Caki2 (cell line): ENCODE measurements at regions not wholly inside any gene's neighbourhood (a gene's known extent, or its start where the extent isn't known, plus 50 kb on each side); places are given as distances from the start of the nearest gene placed in this dataset.

Experiments
- DNase-seq: peaks from one replicate; pipeline ENCODE4 v3.0.0-alpha.2; 2015; ENCODE audit warnings: low read depth
- in situ Hi-C: cut with HindIII; loops from 2 replicates; pipeline ENCODE4 v1.10.0; 2016; ENCODE audit warnings: low sequenced_read_pairs, low pct_unique_long_range_greater_than_20kb, mixed read lengths

DNA sequence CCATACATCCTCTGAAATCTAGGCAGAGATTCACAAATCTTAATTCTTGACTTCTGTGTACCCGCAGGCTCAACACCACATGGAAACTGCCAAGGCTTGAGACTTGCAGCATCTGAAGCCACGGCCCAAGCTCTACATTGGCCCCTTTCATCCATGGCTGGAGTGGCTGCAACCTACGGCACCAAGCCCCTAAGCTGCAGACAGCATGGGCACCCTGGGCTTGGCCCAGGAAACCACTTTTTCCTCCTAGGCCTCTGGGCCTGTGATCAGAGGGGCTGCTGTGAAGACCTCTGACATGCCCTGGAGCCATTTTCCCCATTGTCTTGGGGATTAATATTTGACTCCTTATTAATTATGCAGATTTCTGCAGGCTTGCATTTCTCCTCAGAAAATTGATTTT lies 457.9 kb downstream of the GRIA2 start:
- in situ Hi-C loops = no loop called here
- DNase-seq = no peak

GRCh38 chr4:157674699-157675098 lies 454.2 kb downstream of the GRIA2 start:
- in situ Hi-C loops = no loop called here
- DNase-seq = no peak

DNA sequence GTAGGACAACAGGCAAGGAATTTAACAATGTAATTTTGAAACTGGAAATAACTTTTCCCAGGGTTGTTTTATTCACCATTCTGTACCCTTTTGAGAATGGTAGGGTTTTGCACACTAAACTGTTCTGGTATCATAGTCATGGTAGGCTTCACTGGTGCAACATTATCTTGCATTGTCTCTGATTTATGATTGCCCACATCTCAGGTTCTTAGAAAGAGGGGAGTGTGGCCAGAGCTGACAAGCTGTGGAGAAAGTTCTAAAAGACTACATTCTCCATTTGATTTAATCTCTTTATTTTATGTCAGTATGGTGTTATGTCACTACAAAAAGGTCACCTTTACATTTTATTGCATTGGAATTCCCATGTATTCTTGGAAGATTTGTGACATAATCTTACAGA lies 447.3 kb downstream of the GRIA2 start:
- in situ Hi-C loops = no loop called here
- no peak for DNase-seq

GRCh38 chr4:157664726-157665125 lies 444.2 kb downstream of the GRIA2 start:
- in situ Hi-C loops = no loop called here
- peak; percentile 19 for DNase-seq

DNA sequence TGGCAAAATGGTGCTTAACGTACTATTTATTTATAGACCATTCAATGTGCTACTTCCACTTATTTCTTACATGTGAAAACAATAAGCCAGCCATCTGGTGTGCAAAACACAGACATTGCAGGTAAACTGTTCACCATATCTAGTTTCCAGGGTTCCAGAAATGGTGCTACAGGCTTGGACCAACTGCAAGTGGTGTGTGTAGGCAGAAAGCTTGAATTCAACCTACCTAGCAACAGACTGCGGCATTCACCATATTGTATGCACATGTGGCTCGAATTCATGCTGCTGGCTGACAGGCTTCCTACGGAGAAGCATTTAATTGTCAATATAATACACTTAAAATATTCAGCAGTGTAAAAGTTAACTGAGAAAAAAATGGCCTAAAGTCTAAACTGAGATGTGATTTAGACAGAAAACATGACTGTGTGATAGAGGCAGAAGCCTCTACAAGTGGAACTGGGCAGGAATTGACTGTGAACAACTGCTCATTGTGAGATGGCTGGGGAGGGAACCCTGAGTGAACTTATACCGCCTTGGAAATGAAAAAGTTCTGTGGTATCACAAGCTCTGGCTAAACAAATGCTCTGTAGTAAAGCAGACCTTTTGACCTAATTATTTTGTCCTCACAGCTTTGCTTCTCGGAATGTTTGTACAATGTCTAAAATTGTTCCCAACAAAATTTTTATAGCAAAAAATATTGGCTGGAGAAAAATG lies 434.7 kb downstream of the GRIA2 start:
- in situ Hi-C loops = no loop called here
- no peak for DNase-seq

GRCh38 chr4:157643257-157643656 lies 422.7 kb downstream of the GRIA2 start:
- in situ Hi-C loops = no loop called here
- DNase-seq = no peak

DNA sequence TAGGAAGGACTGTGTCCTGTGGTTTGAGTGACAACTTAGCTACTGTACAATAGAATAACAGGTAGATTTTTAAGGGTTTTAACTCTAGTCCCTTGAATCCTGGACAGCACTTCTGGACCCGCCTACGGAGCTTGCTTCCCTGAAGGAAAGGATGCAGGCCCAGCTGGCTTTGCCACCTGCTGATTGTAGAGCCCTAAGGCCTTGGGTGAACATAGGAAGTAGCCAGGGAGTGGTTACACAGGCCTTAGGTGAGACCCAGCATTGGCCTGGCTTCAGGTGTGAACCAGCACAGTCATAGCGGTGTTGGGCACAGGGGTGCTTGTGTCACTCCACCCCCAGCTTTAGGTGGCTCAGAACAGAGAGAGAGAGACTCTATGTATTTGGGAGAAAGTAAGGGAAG lies 413.5 kb downstream of the GRIA2 start:
- no peak for DNase-seq
- in situ Hi-C loops = no loop called here

DNA sequence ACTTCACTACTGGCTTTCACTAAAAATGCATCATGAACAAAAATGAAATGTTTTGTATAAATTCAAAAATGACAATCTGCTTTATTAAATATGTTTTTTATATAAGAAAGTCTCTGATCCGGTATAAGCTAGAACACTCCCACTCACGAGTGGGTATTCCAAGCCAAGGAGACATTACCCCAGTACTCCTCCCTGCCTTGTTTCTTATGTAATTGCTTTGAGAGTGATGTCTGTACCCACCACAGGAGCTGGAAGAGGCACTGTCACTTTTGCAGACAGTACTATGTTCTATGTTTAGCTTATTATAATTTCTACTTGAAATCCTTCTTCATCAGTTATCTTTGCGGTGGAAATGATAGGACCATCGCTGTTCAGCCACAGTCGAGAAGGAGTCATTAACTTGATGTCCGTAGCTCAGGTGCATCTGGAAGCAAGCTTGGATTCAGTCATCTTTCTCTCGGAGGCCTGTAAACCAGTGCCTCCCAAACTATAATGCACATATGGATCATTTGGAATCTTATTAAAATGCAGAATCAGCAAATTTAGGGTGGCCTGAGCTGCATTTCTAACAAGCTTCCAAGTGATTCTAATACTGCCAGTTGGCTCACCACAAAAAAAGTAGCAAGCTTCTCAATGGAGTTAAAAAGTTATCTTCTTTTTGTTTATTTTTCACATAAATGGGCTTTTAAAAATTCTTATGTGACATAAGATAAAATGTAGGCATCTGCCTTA lies 396.4 kb downstream of the GRIA2 start:
- in situ Hi-C loops = no loop called here
- no peak for DNase-seq

DNA sequence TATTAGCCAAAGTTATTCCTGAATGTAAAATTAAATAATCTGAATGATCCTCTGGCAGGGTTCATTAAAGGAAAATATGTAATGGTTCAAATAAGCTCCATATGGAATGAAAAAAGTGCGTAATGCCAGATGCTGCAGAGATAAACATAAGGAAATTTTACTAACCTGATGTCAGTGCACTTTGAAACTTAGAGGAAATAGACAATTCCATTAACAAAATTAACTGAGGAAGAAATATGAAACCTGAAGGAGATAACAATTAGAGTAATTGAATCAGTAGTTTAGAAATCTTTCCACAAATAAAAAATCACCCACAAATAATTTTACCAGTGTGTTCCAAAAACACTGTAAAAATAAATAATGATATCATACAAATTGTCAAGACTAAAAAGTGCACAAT lies 387.5 kb downstream of the GRIA2 start:
- in situ Hi-C loops = no loop called here
- no peak for DNase-seq

DNA sequence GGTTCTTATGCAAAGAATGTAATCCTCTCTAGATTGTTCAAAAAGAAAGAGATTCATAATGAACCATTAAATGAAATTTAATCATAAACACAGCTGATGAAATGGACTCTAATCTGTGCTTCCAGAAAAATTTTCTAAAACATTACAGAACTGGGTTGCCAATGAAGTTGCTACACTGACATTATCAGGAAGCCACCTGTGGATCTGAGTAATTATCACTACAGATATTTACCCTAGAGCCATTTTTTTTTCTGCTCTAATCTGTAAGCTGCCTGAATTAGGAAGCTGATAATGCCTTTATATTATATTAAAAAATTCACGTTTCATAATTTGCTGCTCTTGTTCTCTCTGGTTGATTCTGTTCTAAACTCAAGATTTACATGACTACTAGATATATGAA lies 380.1 kb downstream of the GRIA2 start:
- DNase-seq = no peak
- in situ Hi-C loops = no loop called here

- in situ Hi-C loops = no loop called here
- DNase-seq = no peak
Observed at GRCh38 chr4:157591245-157591644, 370.7 kb downstream of the GRIA2 start.

- no peak for DNase-seq
- in situ Hi-C loops = no loop called here
Observed at GRCh38 chr4:157590679-157591078, 370.2 kb downstream of the GRIA2 start.

GRCh38 chr4:157587681-157588423 lies 367.3 kb downstream of the GRIA2 start:
- no peak for DNase-seq
- in situ Hi-C loops = no loop called here

DNA sequence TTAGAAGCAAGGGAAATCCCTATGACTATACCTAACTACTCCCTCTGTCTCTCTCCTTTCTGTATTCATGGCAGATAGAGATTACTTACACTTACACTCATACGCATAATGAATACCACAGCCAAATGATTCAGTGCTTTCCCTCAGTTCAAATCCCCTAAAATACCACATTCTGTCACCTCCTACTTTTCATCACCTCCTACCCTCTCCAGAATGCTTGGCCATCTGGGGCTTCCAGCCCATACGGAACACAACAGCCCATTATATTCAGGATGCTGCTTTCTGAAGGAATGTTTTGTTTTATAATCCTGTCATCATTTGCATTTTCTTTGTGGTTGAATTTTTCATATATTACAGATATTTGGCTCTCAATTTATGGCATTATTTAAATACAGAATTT lies 361.6 kb downstream of the GRIA2 start:
- in situ Hi-C loops = no loop called here

DNA sequence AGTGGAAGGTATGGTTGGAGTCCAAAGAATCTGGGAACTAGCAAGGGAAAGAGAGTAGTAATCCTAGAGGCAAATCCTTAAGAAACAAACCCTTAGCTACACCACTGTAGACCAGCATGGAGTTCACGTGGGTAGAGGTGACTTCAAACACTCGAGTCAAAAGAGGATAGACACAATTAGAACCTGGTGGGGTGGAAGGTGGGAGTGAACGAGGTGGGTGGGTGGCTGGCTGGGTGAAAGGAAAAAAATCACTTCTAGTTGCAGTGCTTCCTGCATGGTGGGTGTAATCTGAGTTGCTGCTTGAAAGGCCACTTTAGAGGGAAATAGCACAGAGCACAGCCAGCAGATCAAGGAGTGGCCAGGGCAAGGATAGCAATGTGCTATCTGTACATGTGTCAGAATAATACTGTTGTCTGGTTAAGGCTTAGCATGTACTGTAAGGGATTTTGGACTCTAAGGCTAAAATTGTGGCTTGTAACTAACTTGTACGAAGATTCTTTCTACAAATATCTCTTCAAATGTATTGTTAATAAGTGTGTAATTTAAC lies 356.2 kb downstream of the GRIA2 start:
- no peak for DNase-seq
- in situ Hi-C loops = no loop called here

More for the DNA sequence above, 361.6 kb downstream of the GRIA2 start:
- no peak for DNase-seq

DNA sequence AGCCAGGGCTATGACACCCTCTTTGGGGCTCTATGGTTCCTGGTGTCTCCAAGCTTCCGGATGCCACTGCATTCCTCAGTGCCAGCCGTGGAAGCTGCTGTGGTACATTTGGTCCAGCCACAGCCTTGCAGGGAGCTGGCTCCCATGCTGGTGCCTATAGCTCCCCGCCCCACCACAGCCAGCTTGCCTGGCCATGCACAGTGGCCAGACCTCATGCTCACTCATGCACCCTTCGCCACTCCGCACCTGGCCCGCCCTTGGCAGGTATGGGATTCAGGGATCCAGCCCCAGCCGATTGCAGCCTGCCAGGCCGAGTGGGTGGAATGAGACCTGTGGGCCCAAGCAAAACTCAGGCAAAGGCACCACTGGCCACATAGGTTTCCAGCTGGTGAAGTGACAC lies 354.8 kb downstream of the GRIA2 start:
- DNase-seq = no peak
- in situ Hi-C loops = no loop called here

DNA sequence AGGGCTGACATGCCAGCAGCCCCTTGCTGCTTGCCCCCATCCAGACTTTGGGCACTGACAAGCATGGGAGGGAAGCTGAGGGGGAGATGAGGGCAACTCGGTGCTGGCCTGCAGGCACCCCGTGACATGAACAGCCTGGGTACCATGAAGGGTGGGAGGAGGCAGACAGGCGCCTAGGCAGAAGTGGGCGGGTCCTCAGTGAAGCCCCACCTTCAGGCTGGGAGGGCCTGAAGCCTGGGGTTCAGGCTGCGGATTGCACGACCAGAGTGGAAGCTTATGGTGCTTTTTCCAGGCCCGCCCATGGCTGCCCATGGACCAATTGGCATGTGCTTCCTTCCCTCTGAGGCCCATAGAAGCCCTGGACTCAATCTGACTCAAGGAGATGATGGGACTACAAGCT lies 354.1 kb downstream of the GRIA2 start:
- no peak for DNase-seq
- in situ Hi-C loops = no loop called here

- in situ Hi-C loops = no loop called here
- DNase-seq = no peak
Observed at GRCh38 chr4:157572951-157573350, 352.4 kb downstream of the GRIA2 start.

DNA sequence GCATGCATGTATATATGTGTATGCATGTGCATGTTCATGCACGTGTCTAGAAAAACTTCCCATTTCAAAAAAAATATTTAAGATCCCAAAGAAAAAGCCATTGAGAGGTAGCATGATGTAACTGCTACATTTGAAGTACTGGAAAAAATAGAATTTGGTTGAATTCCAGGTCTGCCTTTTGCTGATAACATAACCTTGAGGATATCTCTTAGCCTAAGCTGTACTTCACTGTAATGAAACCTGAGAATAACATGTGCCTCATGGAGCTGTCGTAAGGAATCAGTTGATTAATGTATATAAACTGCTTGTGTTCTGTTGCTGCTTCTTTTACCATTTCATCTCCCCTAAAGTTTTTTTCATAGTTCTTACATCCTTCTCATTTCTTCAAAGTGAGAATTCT lies 351.8 kb downstream of the GRIA2 start:
- no peak for DNase-seq
- in situ Hi-C loops = no loop called here
